ENCODE measurements at regions not wholly inside any gene's neighbourhood (a gene's known extent, or its start where the extent isn't known, plus 50 kb on each side); places are given as distances from the start of the nearest gene placed in this dataset. TPM values are rescaled to one million over a fixed set of nuclear protein-coding genes. Genes with fewer than 3 reads are reported as not detected.

DNA sequence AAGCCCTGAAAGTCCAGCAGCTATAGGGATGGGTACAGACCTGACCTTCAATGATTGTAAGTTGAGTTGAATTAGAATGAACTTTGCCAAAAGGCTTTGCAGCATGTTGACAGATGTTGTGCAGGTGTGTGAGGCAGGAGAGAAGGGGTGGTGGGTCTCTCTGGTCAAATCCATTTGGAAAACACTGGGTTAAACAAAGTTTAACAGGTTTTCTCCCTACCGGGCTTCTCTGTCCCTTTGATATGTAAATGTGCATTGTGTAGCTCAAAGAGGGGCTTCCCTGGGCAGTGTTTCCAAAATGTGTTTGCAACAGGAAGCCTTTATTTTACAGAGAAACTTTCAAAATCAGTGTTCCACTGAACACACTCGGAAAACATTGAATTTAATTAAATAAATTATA lies 72.1 kb upstream of the BRINP1 start:
- DNase-seq (ENCODE audit: low spot score in 2 of 2) (no peak), FAIRE-seq (no peak)

DNA sequence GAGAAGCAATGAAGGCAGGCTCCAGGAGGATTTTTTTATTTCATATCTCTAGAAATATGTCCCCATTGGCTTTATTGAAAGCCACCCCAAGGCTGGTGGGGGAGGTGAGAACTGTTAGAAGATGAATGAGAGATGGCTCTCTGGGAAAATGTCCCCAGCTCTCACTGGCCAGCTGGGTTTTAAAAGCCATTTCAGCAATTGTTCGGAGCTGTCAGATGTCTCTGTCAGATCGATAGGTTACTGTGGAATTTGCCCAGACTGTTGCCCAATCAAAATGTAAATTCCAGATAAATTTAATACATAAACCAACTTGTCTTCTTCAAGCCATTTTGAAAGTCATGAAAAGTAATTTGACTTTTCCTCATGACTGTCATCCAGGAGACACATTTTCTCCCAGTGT lies 67.0 kb upstream of the BRINP1 start:
- FAIRE-seq (no peak), DNase-seq (ENCODE audit: low spot score in 2 of 2) (no peak)

DNA sequence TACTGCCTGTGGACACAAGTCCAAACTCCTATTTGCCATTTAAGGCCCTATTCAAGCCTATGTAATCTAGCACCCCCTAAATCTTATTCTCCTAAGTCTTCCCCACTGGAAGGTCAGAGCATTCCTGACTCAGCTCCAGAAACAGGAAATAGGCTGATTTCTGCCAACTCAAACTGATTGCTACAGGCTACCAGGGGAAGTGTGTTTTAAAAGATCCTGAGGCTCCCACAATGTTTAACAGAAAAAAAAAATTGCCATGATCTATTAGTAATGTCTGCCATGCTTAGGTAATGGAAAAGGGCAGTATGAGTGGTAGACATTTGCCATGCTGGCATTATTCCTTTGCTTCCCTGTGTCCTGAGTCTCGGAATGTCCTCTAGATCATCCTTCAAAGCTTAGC lies 65.8 kb upstream of the BRINP1 start:
- FAIRE-seq (no peak), DNase-seq (ENCODE audit: low spot score in 2 of 2) (no peak)

DNA sequence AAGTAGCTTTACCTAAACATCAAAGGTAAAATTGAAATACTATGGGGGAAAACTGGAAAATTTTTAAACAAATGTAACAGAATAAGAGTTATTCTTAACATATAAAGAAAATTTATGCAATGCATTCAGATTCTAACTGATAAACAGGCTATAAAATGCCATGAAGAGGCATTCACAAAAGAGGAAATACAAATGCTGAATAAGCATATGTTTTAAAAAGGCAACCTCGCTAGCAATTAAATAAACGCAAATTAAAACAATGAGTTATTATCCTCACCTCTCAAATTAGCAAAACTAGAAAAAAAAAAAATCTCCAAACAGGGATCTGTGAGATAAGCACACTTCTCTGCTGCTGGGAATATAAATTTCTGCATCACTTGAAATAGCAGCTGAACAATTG lies 63.2 kb upstream of the BRINP1 start:
- FAIRE-seq (no peak), DNase-seq (ENCODE audit: low spot score in 2 of 2) (no peak)

DNA sequence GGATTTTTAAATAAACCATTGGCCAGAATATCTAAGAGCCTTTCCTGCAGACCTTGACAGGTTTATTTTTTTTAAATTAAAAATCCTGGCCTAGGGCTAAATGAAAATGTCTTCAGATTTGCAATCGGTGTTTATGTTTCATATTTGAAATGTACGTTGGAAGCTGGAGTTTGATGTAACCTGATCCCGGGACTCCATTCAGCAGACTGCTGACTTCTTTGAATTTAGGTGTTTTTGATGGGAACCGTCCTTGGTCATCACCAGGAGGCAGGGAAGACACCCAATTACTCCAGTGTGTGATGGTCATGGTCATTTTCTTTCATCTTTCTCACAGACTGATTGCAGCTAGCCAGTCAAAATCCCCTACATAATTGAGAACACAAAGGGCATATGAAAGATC lies 60.1 kb upstream of the BRINP1 start:
- DNase-seq (ENCODE audit: low spot score in 2 of 2) (no peak), FAIRE-seq (no peak)

DNA sequence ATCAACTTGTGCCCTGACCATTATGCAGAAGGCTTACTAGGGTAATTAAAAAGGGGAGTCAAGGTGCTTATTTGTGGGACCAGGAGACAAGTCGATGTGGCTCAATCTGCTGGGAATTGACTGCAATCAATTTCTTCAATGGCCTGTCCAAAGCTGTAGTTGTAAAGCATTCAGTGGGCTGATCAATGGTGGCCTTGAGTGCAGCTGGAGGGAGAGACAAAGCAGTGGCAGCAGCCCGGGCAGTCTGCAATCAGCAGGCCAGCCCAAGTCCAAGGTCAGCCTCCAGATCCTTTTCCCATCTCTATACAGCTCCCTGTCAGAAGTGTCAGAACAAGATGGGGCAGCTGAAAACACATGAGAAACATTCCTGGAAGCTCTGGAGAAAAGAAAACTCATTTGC lies 51.0 kb upstream of the BRINP1 start:
- FAIRE-seq (no peak), DNase-seq (ENCODE audit: low spot score in 2 of 2) (no peak)

Small RNAs in the stretch of these regions (small RNA-seq; reads per million reads assigned to genes)
- gene MIR147A: not detected

Data from frontal cortex (tissue), 4 donors.